Activated naive CD4-positive, alpha-beta T cell treated with anti-CD3 and anti-CD28 coated beads, Interleukin-2, amount 50 U/mL, for 24 hours (primary cell): ENCODE measurements at regions not wholly inside any gene's neighbourhood (a gene's known extent, or its start where the extent isn't known, plus 50 kb on each side); places are given as distances from the start of the nearest gene placed in this dataset.
"Not testable (repeated sequence)": the region's sequence is repeated elsewhere in the genome, so short reads cannot be mapped to it uniquely, and the experiment has no call there.

Source experiments
- H3K27ac Mint-ChIP-seq: one replicate; pipeline ENCODE4 v1.8.0; 2021; ENCODE audit warnings: mild to moderate bottlenecking, mixed read lengths
- H3K27me3 Mint-ChIP-seq: one replicate; pipeline ENCODE4 v1.8.0; 2021; ENCODE audit warnings: mixed read lengths
- H3K36me3 Mint-ChIP-seq: one replicate; pipeline ENCODE4 v1.8.0; 2021; ENCODE audit warnings: mixed read lengths
- H3K4me1 Mint-ChIP-seq: one replicate; pipeline ENCODE4 v1.8.0; 2021; ENCODE audit warnings: mixed read lengths
- H3K4me3 Mint-ChIP-seq: one replicate; pipeline ENCODE4 v1.8.0; 2021; ENCODE audit warnings: mild to moderate bottlenecking, mixed read lengths
- H3K9me3 Mint-ChIP-seq: one replicate; pipeline ENCODE4 v1.8.0; 2021; ENCODE audit warnings: mixed read lengths

- H3K36me3 Mint-ChIP-seq = peaks cover 6% of the 10 kb centered on the region
- H3K4me3 Mint-ChIP-seq = no peak overlapping the region
- no peaks in the 10 kb centered on the region for H3K27me3 Mint-ChIP-seq
- peaks cover 57% of the 10 kb centered on the region for H3K4me1 Mint-ChIP-seq
- no peak overlapping the region for H3K27ac Mint-ChIP-seq
- H3K9me3 Mint-ChIP-seq = peaks cover 22% of the 10 kb centered on the region
Observed at GRCh38 chr15:17026633-17027032, 3515.0 kb downstream of the GOLGA6L6 start.

GRCh38 chr15:17022040-17022439 is 3519.6 kb downstream of the GOLGA6L6 start:
- H3K27me3 Mint-ChIP-seq, H3K27ac Mint-ChIP-seq, H3K9me3 Mint-ChIP-seq, H3K4me3 Mint-ChIP-seq, H3K36me3 Mint-ChIP-seq: not testable (repeated sequence)
- H3K4me1 Mint-ChIP-seq = peaks cover 34% of the 10 kb centered on the region
